Liver (tissue), 7 donors: ENCODE measurements at regions not wholly inside any gene's neighbourhood (a gene's known extent, or its start where the extent isn't known, plus 50 kb on each side); places are given as distances from the start of the nearest gene placed in this dataset.

ENCODE experiments used
- DNase-seq: peaks from one replicate; pipeline ENCODE4 v3.0.0-alpha.2; 2017; ENCODE audit warnings: low spot score
- H3K27ac ChIP-seq, 2 donors: one replicate each; pipeline ENCODE4 v1.7.0; 2013; ENCODE audit warnings: inconsistent platforms in 2 of 2, low read length in 2 of 2, control low read depth in 1 of 2, low read depth in 1 of 2, mild to moderate bottlenecking in 1 of 2
- H3K27me3 ChIP-seq, 4 donors: one replicate each; pipeline versions ENCODE4 v1.6.1 to v1.7.0; 2013; ENCODE audit warnings: low read length in 3 of 4, inconsistent platforms in 1 of 4, mild to moderate bottlenecking in 1 of 4, moderate library complexity in 1 of 4; ENCODE audit not compliant: control insufficient read depth in 4 of 4, insufficient read depth in 4 of 4
- H3K36me3 ChIP-seq, 4 donors: one replicate each; pipeline versions ENCODE4 v1.6.1 to v1.7.0; 2013; ENCODE audit warnings: low read length in 3 of 4, mild to moderate bottlenecking in 3 of 4, low read depth in 1 of 4, moderate library complexity in 1 of 4; ENCODE audit not compliant: control insufficient read depth in 4 of 4, insufficient read depth in 3 of 4
- H3K4me1 ChIP-seq, 4 donors: one replicate each; pipeline versions ENCODE4 v1.6.1 to v1.7.0; 2013; ENCODE audit warnings: low read length in 3 of 4, mild to moderate bottlenecking in 3 of 4, moderate library complexity in 1 of 4; ENCODE audit not compliant: control insufficient read depth in 4 of 4, insufficient read depth in 4 of 4
- H3K4me3 ChIP-seq, 3 donors: one replicate each; pipeline versions ENCODE4 v1.6.1 to v1.7.0; 2013; ENCODE audit warnings: low read length in 3 of 3, control low read depth in 1 of 3, low read depth in 1 of 3, mild to moderate bottlenecking in 1 of 3
- H3K9ac ChIP-seq, 2 donors: one replicate each; pipeline ENCODE4 v1.7.0; 2013; ENCODE audit warnings: low read length in 2 of 2, mild to moderate bottlenecking in 2 of 2, moderate library complexity in 2 of 2, control low read depth in 1 of 2, low read depth in 1 of 2
- H3K9me3 ChIP-seq, 4 donors: one replicate each; pipeline versions ENCODE4 v1.6.1 to v1.7.0; 2013; ENCODE audit warnings: low read length in 3 of 4; ENCODE audit not compliant: control insufficient read depth in 4 of 4
- EGR1 ChIP-seq, 2 donors: IDR thresholded peaks; 2 replicates each; pipeline ENCODE4 v1.6.1; 2016 to 2018; ENCODE audit warnings: antibody characterized with exemption in 2 of 2, low read depth in 2 of 2
- FOXA1 ChIP-seq: IDR thresholded peaks from 2 replicates; pipeline ENCODE4 v1.6.1; 2016; ENCODE audit warnings: antibody characterized with exemption
- FOXA2 ChIP-seq: IDR thresholded peaks from 2 replicates; pipeline ENCODE4 v1.6.1; 2016; ENCODE audit warnings: antibody characterized with exemption
- GABPA ChIP-seq, 2 donors: IDR thresholded peaks in 1 of 2; conservative IDR thresholded peaks in 1 of 2; 2 replicates each; pipeline ENCODE4 v1.6.1; 2016; ENCODE audit warnings: antibody characterized with exemption in 2 of 2, mild to moderate bottlenecking in 1 of 2, moderate library complexity in 1 of 2
- HNF4G ChIP-seq: IDR thresholded peaks from 2 replicates; pipeline ENCODE4 v1.6.1; 2016; ENCODE audit warnings: antibody characterized with exemption
- JUND ChIP-seq, 2 donors: IDR thresholded peaks; 2 replicates each; pipeline ENCODE4 v1.6.1; 2016; ENCODE audit warnings: antibody characterized with exemption in 2 of 2
- NR2F2 ChIP-seq: IDR thresholded peaks from 2 replicates; pipeline ENCODE4 v1.6.1; 2016; ENCODE audit warnings: antibody characterized with exemption
- REST ChIP-seq: IDR thresholded peaks from 2 replicates; pipeline ENCODE4 v1.6.1; 2016; ENCODE audit warnings: antibody characterized with exemption, mild to moderate bottlenecking
- RXRA ChIP-seq, 2 donors: IDR thresholded peaks; 2 replicates each; pipeline ENCODE4 v1.6.1; 2017 to 2018; ENCODE audit warnings: antibody characterized with exemption in 2 of 2, mild to moderate bottlenecking in 1 of 2
- SP1 ChIP-seq: IDR thresholded peaks from 2 replicates; pipeline ENCODE4 v1.6.1; 2018; ENCODE audit warnings: antibody characterized with exemption, mild to moderate bottlenecking
- TAF1 ChIP-seq: conservative IDR thresholded peaks from 2 replicates; pipeline ENCODE4 v1.6.1; 2016; ENCODE audit warnings: antibody characterized with exemption, mild to moderate bottlenecking
- ZBTB33 ChIP-seq: IDR thresholded peaks from 2 replicates; pipeline ENCODE4 v1.6.1; 2016; ENCODE audit warnings: antibody characterized with exemption
- WGBS: extraction: QIAGEN DNeasy Blood & Tissue Kit; methylation state at CpG from one replicate; pipeline ENCODE4 v1.1.7; 2013; 5-methylcytosine and 5-hydroxymethylcytosine counted together
- TF ChIP-seq, protein P1 (sequence below): IDR thresholded peaks from 2 replicates; pipeline ENCODE4 v1.6.1; 2016; ENCODE audit warnings: antibody characterized with exemption
- donor health status: healthy.
- donor health status: healthy.
- donor health status: healthy.
- donor health status: healthy.

DNA sequence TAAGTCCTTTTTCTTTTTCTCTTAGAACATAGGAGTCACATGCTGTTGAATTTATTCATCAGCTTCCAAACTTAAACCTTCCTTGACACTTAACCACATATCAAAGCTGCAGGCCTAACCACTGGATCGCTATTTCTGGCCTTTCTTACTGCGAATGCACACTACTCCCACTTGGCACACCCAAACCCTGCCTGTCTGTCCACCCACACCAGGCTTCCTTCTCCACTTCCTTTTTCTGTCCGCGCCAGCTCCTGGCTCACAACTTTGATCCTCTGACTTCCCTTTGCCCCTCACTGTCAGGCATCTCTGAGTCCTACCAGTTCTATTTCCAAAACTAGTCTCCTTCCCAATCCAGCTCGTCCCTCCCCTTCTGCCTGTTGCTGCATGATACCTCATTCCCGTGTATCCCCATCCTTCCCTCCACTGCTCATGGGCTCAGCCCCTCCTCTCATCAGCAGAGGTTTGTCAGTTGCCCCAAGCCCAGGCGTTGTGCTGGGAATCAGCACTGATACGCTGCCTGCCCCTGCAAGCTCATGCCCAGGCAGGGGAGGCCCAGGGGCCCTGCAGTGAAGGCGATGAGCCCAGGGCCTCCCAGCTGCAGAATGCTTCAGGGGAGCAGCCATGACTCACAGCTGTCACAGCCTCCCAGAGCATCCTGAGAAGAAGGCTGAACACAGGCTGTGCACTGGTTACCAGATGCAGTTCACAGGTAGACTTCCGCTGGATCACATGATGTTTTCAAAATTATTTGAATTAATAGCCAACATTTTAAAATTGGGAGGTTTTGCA, 179.8 kb downstream of the KATNIP start:
- DNase-seq, result no peak
- Histone ChIP-seq H3K9ac (no peak overlapping the region), H3K36me3 (no peaks in the 10 kb centered on the region)

DNA sequence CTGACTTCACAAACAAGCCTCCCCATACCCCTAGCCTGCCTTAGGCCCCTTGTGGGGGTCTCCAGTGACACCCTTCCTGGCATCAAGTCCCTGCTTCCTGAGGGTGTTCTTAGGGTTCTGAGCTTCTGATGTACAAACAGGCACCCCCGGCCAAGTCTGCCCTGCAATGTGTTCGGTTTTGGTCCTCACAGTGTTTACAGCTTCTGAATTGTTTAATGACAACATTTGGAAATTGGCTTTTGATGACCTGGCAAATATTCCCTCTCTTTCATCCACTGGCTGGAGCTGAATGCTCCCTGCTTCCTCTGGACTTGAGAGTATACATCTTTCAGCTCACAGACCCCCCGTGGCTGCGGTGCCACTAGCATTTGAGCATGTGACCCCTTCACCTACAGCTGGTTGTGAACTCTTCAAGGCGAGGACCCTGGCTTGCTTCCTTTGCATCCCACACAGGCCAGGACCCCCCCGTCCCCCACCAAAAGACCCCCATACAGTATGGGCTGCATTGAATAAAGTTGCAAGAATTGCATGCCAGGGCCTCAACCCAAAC, 180.8 kb downstream of the KATNIP start:
- Histone ChIP-seq H3K4me3 (no peak overlapping the region), H3K9ac (no peak overlapping the region), H3K4me1 (no peaks in the 10 kb centered on the region), H3K36me3 (no peaks in the 10 kb centered on the region), H3K27ac (no peak overlapping the region), H3K9me3 (no peaks in the 10 kb centered on the region), H3K27me3 (no peaks in the 10 kb centered on the region)
- no peak for DNase-seq
- WGBS, result 92% methylated on average over 6 of the region's 6 CpGs
- TF ChIP-seq EGR1 (IDR thresholded peaks at IDR 0.05; ENCODE audit: low read depth in 2 of 2) (no peak), FOXA2 (no peak), NR2F2 (no peak), REST (no peak), RXRA (IDR thresholded peaks at IDR 0.05) (no peak), SP1 (no peak), ZBTB33 (no peak), HNF4G (no peak), FOXA1 (no peak)
- TF ChIP-seq, protein P1, sequence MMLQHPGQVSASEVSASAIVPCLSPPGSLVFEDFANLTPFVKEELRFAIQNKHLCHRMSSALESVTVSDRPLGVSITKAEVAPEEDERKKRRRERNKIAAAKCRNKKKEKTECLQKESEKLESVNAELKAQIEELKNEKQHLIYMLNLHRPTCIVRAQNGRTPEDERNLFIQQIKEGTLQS, result no peak

More for the DNA sequence above, 179.8 kb downstream of the KATNIP start:
- H3K27ac ChIP-seq, result no peak overlapping the region
- H3K27me3 ChIP-seq, result no peaks in the 10 kb centered on the region
- no peaks in the 10 kb centered on the region for H3K9me3 ChIP-seq
- 77% methylated on average over 10 of the region's 10 CpGs for WGBS
- H3K4me3 ChIP-seq, result no peak overlapping the region
- H3K4me1 ChIP-seq, result no peaks in the 10 kb centered on the region
- no peak for TF ChIP-seq GABPA (IDR thresholded peaks at IDR 0.05 in 1 of 2, conservative IDR thresholded peaks at IDR 0.05 in 1 of 2)
- no peak for TF ChIP-seq ZBTB33
- no peak for TF ChIP-seq JUND (IDR thresholded peaks at IDR 0.05)
- TF ChIP-seq REST, result no peak
- no peak for TF ChIP-seq NR2F2
- TF ChIP-seq RXRA (IDR thresholded peaks at IDR 0.05), result no peak
- TF ChIP-seq TAF1, result no peak
- no peak for TF ChIP-seq SP1
